ENCODE measurements at regions not wholly inside any gene's neighbourhood (a gene's known extent, or its start where the extent isn't known, plus 50 kb on each side); places are given as distances from the start of the nearest gene placed in this dataset.
A peak's percentile ranks its signal among the peaks of the same experiment; 100 is the strongest.

GRCh38 chr7:20862554-20862953 lies 75.9 kb upstream of the SP8 start:
- ChIA-PET CTCF (interaction anchor here (0.5 kb wide), 1 partner anchor 75 kb away, joined by 3 read pairs; no protein-coding TSS in a partner anchor), POLR2A (no interaction called here)
- TF ChIP-seq EMX1 (CRISPR knock-in tag; IDR thresholded peaks at IDR 0.05) = no peak
- TF ChIP-seq ATF1 (CRISPR knock-in tag; IDR thresholded peaks at IDR 0.05) = no peak
- TF ChIP-seq CDX4 (CRISPR knock-in tag; IDR thresholded peaks at IDR 0.05; ENCODE audit: borderline replicate concordance) = no peak
- no peak for TF ChIP-seq FOXK1 (CRISPR knock-in tag; IDR thresholded peaks at IDR 0.05)
- TF ChIP-seq PRDM15 (CRISPR knock-in tag; IDR thresholded peaks at IDR 0.05) = no peak
- no peak for TF ChIP-seq KAT7 (CRISPR knock-in tag; IDR thresholded peaks at IDR 0.05; ENCODE audit: borderline replicate concordance)
- H3K4me1 Mint-ChIP-seq = peaks cover 34% of the 10 kb centered on the region
- no peaks in the 10 kb centered on the region for H3K9me3 Mint-ChIP-seq
- H3K36me3 Mint-ChIP-seq = no peaks in the 10 kb centered on the region
- H3K27ac Mint-ChIP-seq = no peak overlapping the region
- H3K4me3 Mint-ChIP-seq = no peak overlapping the region
- no peak for ATAC-seq
- no peaks in the 10 kb centered on the region for H3K27me3 Mint-ChIP-seq (ENCODE audit: low read depth)
- DNase-seq (ENCODE audit: low spot score) = no peak

GRCh38 chr7:20864221-20864620 lies 77.5 kb upstream of the SP8 start:
- no peak for ATAC-seq
- no peak overlapping the region for H3K4me3 Mint-ChIP-seq
- ChIA-PET POLR2A (interaction anchor here (0.7 kb wide), 1 partner anchor 1217 kb away, joined by 3 read pairs; no protein-coding TSS in a partner anchor), CTCF (no interaction called here)
- peaks cover 31% of the 10 kb centered on the region for H3K4me1 Mint-ChIP-seq
- no peaks in the 10 kb centered on the region for H3K36me3 Mint-ChIP-seq
- no peak overlapping the region for H3K27ac Mint-ChIP-seq
- H3K9me3 Mint-ChIP-seq = no peaks in the 10 kb centered on the region
- no peaks in the 10 kb centered on the region for H3K27me3 Mint-ChIP-seq (ENCODE audit: low read depth)
- no peak for DNase-seq (ENCODE audit: low spot score)
- no peak for TF ChIP-seq IRF1 (CRISPR knock-in tag; IDR thresholded peaks at IDR 0.05)
- TF ChIP-seq NR3C1 (CRISPR knock-in tag; conservative IDR thresholded peaks at IDR 0.05; ENCODE audit: low read depth) = no peak
- no peak for TF ChIP-seq SP1 (CRISPR knock-in tag; conservative IDR thresholded peaks at IDR 0.05)
- TF ChIP-seq FOXJ3 (CRISPR knock-in tag; IDR thresholded peaks at IDR 0.05; ENCODE audit: borderline replicate concordance) = no peak
- no peak for TF ChIP-seq NFE2L1 (CRISPR knock-in tag; IDR thresholded peaks at IDR 0.05)
- no peak for TF ChIP-seq TEAD4 (CRISPR knock-in tag; IDR thresholded peaks at IDR 0.05)
- TF ChIP-seq FOXK1 (CRISPR knock-in tag; IDR thresholded peaks at IDR 0.05) = no peak
- TF ChIP-seq PRDM15 (CRISPR knock-in tag; IDR thresholded peaks at IDR 0.05) = no peak

GRCh38 chr7:20865684-20866083 lies 79.0 kb upstream of the SP8 start:
- ATAC-seq = peak; percentile 92
- Mint-ChIP-seq H3K27me3 (ENCODE audit: low read depth) (no peaks in the 10 kb centered on the region), H3K4me3 (no peak overlapping the region), H3K36me3 (no peaks in the 10 kb centered on the region), H3K4me1 (peaks cover 31% of the 10 kb centered on the region), H3K27ac (peak overlapping the region; percentile 58; the same call in 1 of the 2 replicates), H3K9me3 (no peaks in the 10 kb centered on the region)
- ChIA-PET POLR2A (no interaction called here), CTCF (no interaction called here)
- no peak for DNase-seq (ENCODE audit: low spot score)
- no peak for TF ChIP-seq HMGXB4 (CRISPR knock-in tag; IDR thresholded peaks at IDR 0.05)
- TF ChIP-seq NR3C1 (CRISPR knock-in tag; conservative IDR thresholded peaks at IDR 0.05; ENCODE audit: low read depth) = no peak
- no peak for TF ChIP-seq RORB (CRISPR knock-in tag; IDR thresholded peaks at IDR 0.05)
- no peak for TF ChIP-seq ZNF671 (CRISPR knock-in tag; IDR thresholded peaks at IDR 0.05)
- TF ChIP-seq ZNF281 (CRISPR knock-in tag; IDR thresholded peaks at IDR 0.05) = no peak
- no peak for TF ChIP-seq NFYB (CRISPR knock-in tag; conservative IDR thresholded peaks at IDR 0.05; ENCODE audit: low read depth)
- no peak for TF ChIP-seq EMX1 (CRISPR knock-in tag; IDR thresholded peaks at IDR 0.05)
- TF ChIP-seq ZNF317 (CRISPR knock-in tag; IDR thresholded peaks at IDR 0.05; ENCODE audit: borderline replicate concordance, low read depth) = no peak
